Left lung (tissue), 4 donors: ENCODE measurements at regions not wholly inside any gene's neighbourhood (a gene's known extent, or its start where the extent isn't known, plus 50 kb on each side); places are given as distances from the start of the nearest gene placed in this dataset.

Experiments
- ATAC-seq: fragments of 200-7000 bp; cut with Tn5 transposase; one replicate; pipeline ENCODE4 v1.9.1; 2020; ENCODE audit warnings: moderate library complexity
- DNase-seq, 4 donors: peaks; one replicate each; pipeline ENCODE4 v3.0.0-alpha.2; 2013 to 2020
- H3K27ac ChIP-seq, 2 donors: fragments of 200-600 bp; sonication (generic) in 1 of 2; one replicate each; pipeline versions ENCODE4 v1.5.0 to v1.8.0; 2020 to 2021
- H3K27me3 ChIP-seq, 2 donors: fragments of 200-600 bp; sonication (generic) in 1 of 2; one replicate each; pipeline versions ENCODE4 v1.5.0 to v1.8.0; 2020 to 2021
- H3K36me3 ChIP-seq, 2 donors: fragments of 200-600 bp; sonication (generic) in 1 of 2; one replicate each; pipeline versions ENCODE4 v1.5.0 to v1.8.0; 2020 to 2021
- H3K4me1 ChIP-seq, 2 donors: fragments of 200-600 bp; one replicate each; pipeline ENCODE4 v1.8.0; 2021
- H3K4me3 ChIP-seq, 2 donors: fragments of 200-600 bp; sonication (generic) in 1 of 2; one replicate each; pipeline versions ENCODE4 v1.5.0 to v1.8.0; 2020 to 2021; ENCODE audit warnings: mild to moderate bottlenecking in 1 of 2
- H3K9me3 ChIP-seq, 2 donors: fragments of 200-600 bp; sonication (generic) in 1 of 2; one replicate each; pipeline versions ENCODE4 v1.5.0 to v1.8.0; 2020 to 2021
- intact Hi-C, 2 donors: fragments of 100-400 bp; cut with DNase I; formaldehyde crosslinking; loops; one replicate each; pipeline versions ENCODE4 v1.11.2 to v1.14.2; 2022
- TF ChIP-seq, protein P1 (sequence below), 2 donors: fragments of 200-600 bp; sonication (generic) in 1 of 2; IDR thresholded peaks; one replicate each; pipeline versions ENCODE4 v1.5.0 to v1.8.0; 2021; ENCODE audit warnings: antibody characterized with exemption in 2 of 2
- donor health status: DM: no; HTN: yes; CAD: no.
- donor health status: DM: no; HTN: no; CAD: no.

DNA sequence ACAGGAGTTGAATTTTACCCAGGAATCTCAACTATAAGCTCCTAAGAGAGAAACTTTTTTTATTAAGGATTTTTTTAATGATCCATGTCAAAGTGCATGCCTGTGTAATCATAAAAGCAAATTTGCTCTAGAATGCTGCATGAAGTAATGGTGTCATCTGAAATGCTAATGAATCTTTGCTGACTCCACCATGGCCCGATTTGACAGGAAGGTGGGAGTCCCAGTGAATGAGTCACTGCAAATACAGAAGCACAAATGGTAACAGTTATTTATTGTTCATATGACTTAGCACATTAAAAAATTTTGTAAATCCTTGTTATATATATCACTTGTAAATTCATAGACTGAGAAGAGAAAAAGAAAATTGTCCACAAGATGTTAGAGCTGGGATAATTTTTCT is 341.3 kb downstream of the RASEF start:
- ATAC-seq (no peak), DNase-seq (no peak)
- intact Hi-C loops = no loop called here
- no peak overlapping the region for H3K4me3 ChIP-seq
- no peaks in the 10 kb centered on the region for H3K9me3 ChIP-seq
- H3K27me3 ChIP-seq = no peaks in the 10 kb centered on the region
- H3K36me3 ChIP-seq = no peaks in the 10 kb centered on the region
- TF ChIP-seq, protein P1, sequence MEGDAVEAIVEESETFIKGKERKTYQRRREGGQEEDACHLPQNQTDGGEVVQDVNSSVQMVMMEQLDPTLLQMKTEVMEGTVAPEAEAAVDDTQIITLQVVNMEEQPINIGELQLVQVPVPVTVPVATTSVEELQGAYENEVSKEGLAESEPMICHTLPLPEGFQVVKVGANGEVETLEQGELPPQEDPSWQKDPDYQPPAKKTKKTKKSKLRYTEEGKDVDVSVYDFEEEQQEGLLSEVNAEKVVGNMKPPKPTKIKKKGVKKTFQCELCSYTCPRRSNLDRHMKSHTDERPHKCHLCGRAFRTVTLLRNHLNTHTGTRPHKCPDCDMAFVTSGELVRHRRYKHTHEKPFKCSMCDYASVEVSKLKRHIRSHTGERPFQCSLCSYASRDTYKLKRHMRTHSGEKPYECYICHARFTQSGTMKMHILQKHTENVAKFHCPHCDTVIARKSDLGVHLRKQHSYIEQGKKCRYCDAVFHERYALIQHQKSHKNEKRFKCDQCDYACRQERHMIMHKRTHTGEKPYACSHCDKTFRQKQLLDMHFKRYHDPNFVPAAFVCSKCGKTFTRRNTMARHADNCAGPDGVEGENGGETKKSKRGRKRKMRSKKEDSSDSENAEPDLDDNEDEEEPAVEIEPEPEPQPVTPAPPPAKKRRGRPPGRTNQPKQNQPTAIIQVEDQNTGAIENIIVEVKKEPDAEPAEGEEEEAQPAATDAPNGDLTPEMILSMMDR (IDR thresholded peaks at IDR 0.05) = no peak
- H3K4me1 ChIP-seq = no peaks in the 10 kb centered on the region
- H3K27ac ChIP-seq = no peak overlapping the region

DNA sequence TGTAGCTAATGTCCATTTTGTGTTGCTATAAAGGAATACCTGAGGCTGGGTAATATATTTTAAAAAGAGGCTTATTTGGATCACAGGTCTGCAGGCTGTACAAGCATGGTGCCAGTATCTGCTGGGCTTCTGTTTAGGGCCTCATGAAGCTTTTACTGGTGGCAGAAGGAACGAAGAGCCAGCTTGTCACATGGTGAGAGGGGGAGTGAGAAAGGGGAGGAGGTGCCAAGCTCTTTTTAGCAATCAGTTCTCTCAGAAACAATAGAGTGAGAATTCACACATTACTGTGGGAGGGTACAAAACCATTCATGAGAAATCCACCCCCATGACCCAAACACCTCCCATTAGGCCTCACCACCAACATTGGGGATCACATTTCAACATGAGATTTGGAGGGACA is 340.9 kb downstream of the RASEF start:
- TF ChIP-seq, protein P1 (IDR thresholded peaks at IDR 0.05) = no peak
- intact Hi-C loops = no loop called here
- H3K27ac ChIP-seq = no peak overlapping the region
- ATAC-seq (no peak), DNase-seq (no peak)
- no peaks in the 10 kb centered on the region for H3K9me3 ChIP-seq
- H3K27me3 ChIP-seq = no peaks in the 10 kb centered on the region
- no peak overlapping the region for H3K4me3 ChIP-seq
- H3K36me3 ChIP-seq = no peaks in the 10 kb centered on the region
- no peaks in the 10 kb centered on the region for H3K4me1 ChIP-seq

DNA sequence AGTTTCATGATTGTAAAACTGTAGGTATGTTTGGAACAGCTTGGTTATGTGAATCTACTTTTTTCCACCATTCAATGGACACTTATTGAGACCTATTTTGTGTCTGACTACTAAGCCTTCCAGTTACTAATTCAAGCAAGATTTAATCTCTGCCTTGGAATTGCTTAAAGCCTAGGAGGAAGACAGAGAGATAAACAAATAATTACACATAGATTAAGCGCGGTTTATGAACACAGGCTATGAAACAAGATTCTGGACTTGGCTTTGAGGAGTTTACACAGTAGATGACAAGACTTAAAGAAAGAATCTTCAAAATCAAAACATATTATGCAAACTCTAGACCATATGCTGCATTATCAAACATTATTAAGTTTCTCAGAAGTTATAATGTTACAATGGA is 340.4 kb downstream of the RASEF start:
- no peaks in the 10 kb centered on the region for H3K36me3 ChIP-seq
- H3K9me3 ChIP-seq = no peaks in the 10 kb centered on the region
- DNase-seq (peak in 2 of 4 donors; percentile 7), ATAC-seq (no peak)
- no peaks in the 10 kb centered on the region for H3K4me1 ChIP-seq
- TF ChIP-seq, protein P1 (IDR thresholded peaks at IDR 0.05) = no peak
- no peak overlapping the region for H3K4me3 ChIP-seq
- no peaks in the 10 kb centered on the region for H3K27me3 ChIP-seq
- intact Hi-C loops = no loop called here
- H3K27ac ChIP-seq = no peak overlapping the region

DNA sequence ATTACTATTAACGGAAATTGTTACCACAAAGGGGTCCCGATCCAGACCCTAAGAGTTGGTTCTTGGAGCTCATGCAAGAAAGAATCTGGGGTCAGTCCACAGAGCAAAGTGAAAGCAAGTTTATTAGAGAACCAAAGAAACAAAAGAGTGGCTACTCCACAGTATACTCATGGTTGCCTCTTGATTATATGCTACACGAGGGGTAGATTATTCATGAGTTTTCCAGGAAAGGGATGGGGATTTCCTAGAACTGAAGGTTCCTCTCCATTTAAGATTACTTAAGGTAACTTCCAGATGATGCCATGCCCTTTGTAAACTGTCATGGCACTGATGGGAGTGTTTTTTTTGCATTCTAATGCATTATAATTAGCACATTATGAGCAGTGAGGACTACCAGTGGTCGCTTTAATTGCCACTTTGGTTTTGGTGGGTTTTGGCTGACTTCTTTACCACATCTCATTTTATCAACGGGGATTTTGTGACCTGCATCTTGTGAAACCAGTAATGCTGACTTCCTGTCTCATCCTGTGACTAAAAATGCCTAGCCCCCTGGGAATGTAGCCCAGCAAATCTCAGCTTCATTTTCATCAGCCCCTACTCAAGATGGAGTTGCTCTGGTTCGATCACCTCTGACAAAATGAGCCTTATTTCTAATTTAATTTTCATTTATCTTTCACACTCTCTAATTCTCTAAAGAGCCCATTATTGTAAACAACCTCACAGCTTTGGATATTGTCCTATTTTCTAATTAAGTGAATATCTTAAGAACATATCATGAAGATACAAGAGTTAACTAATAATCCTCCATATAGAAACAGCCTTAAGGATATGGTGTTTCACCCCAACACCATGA is 336.3 kb downstream of the RASEF start:
- Histone ChIP-seq H3K9me3 (no peaks in the 10 kb centered on the region), H3K36me3 (no peaks in the 10 kb centered on the region), H3K27ac (no peak overlapping the region), H3K4me3 (no peak overlapping the region), H3K27me3 (no peaks in the 10 kb centered on the region), H3K4me1 (no peaks in the 10 kb centered on the region)
- DNase-seq (no peak), ATAC-seq (no peak)
- TF ChIP-seq, protein P1 (IDR thresholded peaks at IDR 0.05) = no peak
- intact Hi-C loops = no loop called here

DNA sequence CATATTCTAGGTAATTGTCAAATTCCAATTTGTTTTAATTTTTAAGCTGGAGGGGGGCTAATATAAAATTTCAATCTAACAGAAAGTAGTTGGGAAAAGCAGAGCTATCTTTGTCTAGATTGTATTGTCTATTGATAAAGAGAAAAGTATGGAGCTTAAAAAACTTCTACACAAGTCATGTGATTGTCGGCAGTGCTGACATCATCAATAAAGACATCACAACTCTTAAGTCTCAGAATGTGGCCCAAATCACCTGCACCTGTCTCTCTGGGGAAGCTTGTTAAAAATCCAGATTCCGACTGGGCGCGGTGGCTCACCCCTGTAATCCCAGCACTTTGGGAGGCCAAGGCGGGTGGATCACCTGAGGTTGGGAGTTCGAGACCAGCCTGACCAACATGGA is 333.8 kb downstream of the RASEF start:
- intact Hi-C loops = no loop called here
- Histone ChIP-seq H3K27ac (no peak overlapping the region), H3K4me1 (no peaks in the 10 kb centered on the region), H3K9me3 (no peaks in the 10 kb centered on the region), H3K36me3 (no peaks in the 10 kb centered on the region), H3K4me3 (no peak overlapping the region), H3K27me3 (no peaks in the 10 kb centered on the region)
- ATAC-seq (no peak), DNase-seq (no peak)
- TF ChIP-seq, protein P1 (IDR thresholded peaks at IDR 0.05) = no peak
